Keratinocyte (primary cell): ENCODE measurements at regions not wholly inside any gene's neighbourhood (a gene's known extent, or its start where the extent isn't known, plus 50 kb on each side); places are given as distances from the start of the nearest gene placed in this dataset.

ENCODE experiments used
- DNase-seq: peaks from one replicate; pipeline ENCODE4 v3.0.0-alpha.2; 2011; ENCODE audit warnings: low read depth, missing footprints, low spot score
- FAIRE-seq: peaks from 2 replicates; lab custom pipeline; 2011; peaks lifted over from hg19 to GRCh38; lab: Jason Lieb, UNC
- H2AFZ ChIP-seq: 2 replicates; pipeline ENCODE4 v1.6.0; 2012; ENCODE audit warnings: low read length, control low read depth, inconsistent platforms; ENCODE audit not compliant: control insufficient read depth
- H3K27ac ChIP-seq: 2 replicates; pipeline ENCODE4 v1.5.1; 2011; ENCODE audit warnings: low read length; ENCODE audit not compliant: control insufficient read depth, insufficient read depth
- H3K27me3 ChIP-seq: 3 replicates; pipeline ENCODE4 v1.6.0; 2011; ENCODE audit warnings: low read length; ENCODE audit not compliant: control insufficient read depth, insufficient read depth; ENCODE audit errors: extremely low read depth
- H3K36me3 ChIP-seq, 2 experiments: 2 replicates in 1 of 2; 3 replicates in 1 of 2; pipeline ENCODE4 v1.5.1; 2011; ENCODE audit warnings: low read length in 2 of 2, mild to moderate bottlenecking in 1 of 2; ENCODE audit not compliant: control insufficient read depth in 2 of 2, insufficient read depth in 2 of 2; ENCODE audit errors: extremely low read depth in 1 of 2
- H3K4me1 ChIP-seq: 3 replicates; pipeline ENCODE4 v1.5.1; 2011; ENCODE audit warnings: low read length; ENCODE audit not compliant: control insufficient read depth, insufficient read depth; ENCODE audit errors: extremely low read depth
- H3K4me2 ChIP-seq: 3 replicates; pipeline ENCODE4 v1.6.0; 2011; ENCODE audit warnings: low read depth, low read length; ENCODE audit not compliant: control insufficient read depth, insufficient read depth; ENCODE audit errors: extremely low read depth
- H3K4me3 ChIP-seq, 3 experiments: fragments of 200-600 bp in 1 of 3; sonication (generic) in 1 of 3; 2 replicates in 2 of 3; 3 replicates in 1 of 3; pipeline ENCODE4 v1.5.1; 2011 to 2016; ENCODE audit warnings: low read length in 3 of 3, mild to moderate bottlenecking in 3 of 3, control low read depth in 2 of 3, inconsistent platforms in 1 of 3, low read depth in 1 of 3, mixed read lengths in 1 of 3, mixed run types in 1 of 3, moderate library complexity in 1 of 3; ENCODE audit not compliant: control insufficient read depth in 2 of 3, insufficient read depth in 2 of 3; ENCODE audit errors: extremely low read depth in 1 of 3
- H3K79me2 ChIP-seq: 2 replicates; pipeline ENCODE4 v1.6.0; 2012; ENCODE audit warnings: low read length; ENCODE audit not compliant: control insufficient read depth, insufficient read depth
- H3K9ac ChIP-seq: 3 replicates; pipeline ENCODE4 v1.6.0; 2011; ENCODE audit warnings: low read length; ENCODE audit not compliant: control insufficient read depth, insufficient read depth; ENCODE audit errors: extremely low read depth
- H3K9me1 ChIP-seq: 3 replicates; pipeline ENCODE4 v1.6.0; 2011; ENCODE audit warnings: low read length; ENCODE audit not compliant: control insufficient read depth, insufficient read depth; ENCODE audit errors: extremely low read depth
- H3K9me3 ChIP-seq: 2 replicates; pipeline ENCODE4 v1.5.1; 2012; ENCODE audit warnings: low read depth, low read length; ENCODE audit not compliant: control insufficient read depth
- H4K20me1 ChIP-seq: 3 replicates; pipeline ENCODE4 v1.6.0; 2011; ENCODE audit warnings: low read length; ENCODE audit not compliant: control insufficient read depth, insufficient read depth; ENCODE audit errors: extremely low read depth
- EZH2 ChIP-seq: IDR thresholded peaks from one replicate; pipeline ENCODE4 v1.6.1; 2012; ENCODE audit warnings: inconsistent platforms, mild to moderate bottlenecking, low read length, moderate library complexity
- dilution Hi-C: fragments of 300-500 bp; cut with MboI; formaldehyde crosslinking; loops from one replicate; pipeline ENCODE4 v1.7.0; 2020; ENCODE audit warnings: low sequenced_read_pairs; ENCODE audit not compliant: extremely low pct_ligation_motif_present
- TF ChIP-seq, protein P1 (sequence below), 3 experiments: IDR thresholded peaks in 1 of 3; conservative IDR thresholded peaks in 1 of 3; optimal IDR thresholded peaks in 1 of 3; 2 replicates in 2 of 3; 3 replicates in 1 of 3; pipeline versions ENCODE3 to v1.5.1; 2011; ENCODE audit warnings: low read length in 3 of 3, mild to moderate bottlenecking in 3 of 3, moderate library complexity in 2 of 3, control low read depth in 1 of 3, inconsistent platforms in 1 of 3; ENCODE audit not compliant: insufficient read depth in 2 of 3; ENCODE audit errors: extremely low read depth in 1 of 3

GRCh38 chr14:98953551-98954348 is 318.2 kb downstream of the BCL11B start:
- FAIRE-seq: no peak
- Histone ChIP-seq H3K9me1 (peaks cover 2% of the 10 kb centered on the region), H3K4me2 (no peak overlapping the region), H4K20me1 (no peaks in the 10 kb centered on the region), H3K27ac (no peak overlapping the region), H3K79me2 (no peaks in the 10 kb centered on the region), H3K27me3 (peaks cover 4% of the 10 kb centered on the region), H3K4me1 (peaks cover 28% of the 10 kb centered on the region), H2AFZ (no peak overlapping the region), H3K36me3 (no peaks in the 10 kb centered on the region), H3K9ac (no peak overlapping the region), H3K4me3 (no peak overlapping the region), H3K9me3 (no peaks in the 10 kb centered on the region)
- TF ChIP-seq, protein P1, sequence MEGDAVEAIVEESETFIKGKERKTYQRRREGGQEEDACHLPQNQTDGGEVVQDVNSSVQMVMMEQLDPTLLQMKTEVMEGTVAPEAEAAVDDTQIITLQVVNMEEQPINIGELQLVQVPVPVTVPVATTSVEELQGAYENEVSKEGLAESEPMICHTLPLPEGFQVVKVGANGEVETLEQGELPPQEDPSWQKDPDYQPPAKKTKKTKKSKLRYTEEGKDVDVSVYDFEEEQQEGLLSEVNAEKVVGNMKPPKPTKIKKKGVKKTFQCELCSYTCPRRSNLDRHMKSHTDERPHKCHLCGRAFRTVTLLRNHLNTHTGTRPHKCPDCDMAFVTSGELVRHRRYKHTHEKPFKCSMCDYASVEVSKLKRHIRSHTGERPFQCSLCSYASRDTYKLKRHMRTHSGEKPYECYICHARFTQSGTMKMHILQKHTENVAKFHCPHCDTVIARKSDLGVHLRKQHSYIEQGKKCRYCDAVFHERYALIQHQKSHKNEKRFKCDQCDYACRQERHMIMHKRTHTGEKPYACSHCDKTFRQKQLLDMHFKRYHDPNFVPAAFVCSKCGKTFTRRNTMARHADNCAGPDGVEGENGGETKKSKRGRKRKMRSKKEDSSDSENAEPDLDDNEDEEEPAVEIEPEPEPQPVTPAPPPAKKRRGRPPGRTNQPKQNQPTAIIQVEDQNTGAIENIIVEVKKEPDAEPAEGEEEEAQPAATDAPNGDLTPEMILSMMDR (optimal IDR thresholded peaks at IDR 0.05 in 1 of 3, IDR thresholded peaks at IDR 0.05 in 1 of 3, conservative IDR thresholded peaks at IDR 0.05 in 1 of 3; ENCODE audit: extremely low read depth in 1 of 3, insufficient read depth in 2 of 3, low read length in 3 of 3): no peak
- no peak for TF ChIP-seq EZH2
- dilution Hi-C loops: no loop called here
- DNase-seq: no peak

- Histone ChIP-seq H3K79me2 (no peaks in the 10 kb centered on the region), H3K4me2 (no peak overlapping the region), H3K27ac (no peak overlapping the region), H3K4me3 (no peak overlapping the region), H3K27me3 (peaks cover 4% of the 10 kb centered on the region), H3K36me3 (no peaks in the 10 kb centered on the region), H2AFZ (no peak overlapping the region), H3K9me1 (peaks cover 2% of the 10 kb centered on the region), H4K20me1 (no peaks in the 10 kb centered on the region), H3K9me3 (no peaks in the 10 kb centered on the region), H3K4me1 (peaks cover 23% of the 10 kb centered on the region), H3K9ac (no peak overlapping the region)
- TF ChIP-seq, protein P1 (optimal IDR thresholded peaks at IDR 0.05 in 1 of 3, IDR thresholded peaks at IDR 0.05 in 1 of 3, conservative IDR thresholded peaks at IDR 0.05 in 1 of 3; ENCODE audit: extremely low read depth in 1 of 3, insufficient read depth in 2 of 3, low read length in 3 of 3): no peak
- no peak for TF ChIP-seq EZH2
- DNase-seq (no peak), FAIRE-seq (no peak)
- dilution Hi-C loops: no loop called here
Measured at GRCh38 chr14:98954349-98955000, 317.5 kb downstream of the BCL11B start.
